DOHH2 (cell line): ENCODE measurements at regions not wholly inside any gene's neighbourhood (a gene's known extent, or its start where the extent isn't known, plus 50 kb on each side); places are given as distances from the start of the nearest gene placed in this dataset.
"Not testable (repeated sequence)": the region's sequence is repeated elsewhere in the genome, so short reads cannot be mapped to it uniquely, and the experiment has no call there.

Source experiments
- H3F3A ChIP-seq: fragments of 200-600 bp; sonication (generic), shearing (Covaris generic); 2 replicates; pipeline ENCODE4 v1.6.0; 2016; ENCODE audit warnings: antibody characterized with exemption, mild to moderate bottlenecking; ENCODE audit not compliant: control insufficient read depth, insufficient read depth
- H3K27ac ChIP-seq: fragments of 200-600 bp; sonication (generic); 2 replicates; pipeline ENCODE4 v1.5.1; 2014; ENCODE audit warnings: low read depth, mild to moderate bottlenecking, low read length, moderate library complexity
- H3K27me3 ChIP-seq: fragments of 200-600 bp; sonication (generic); 2 replicates; pipeline ENCODE4 v1.6.1; 2014; ENCODE audit warnings: mild to moderate bottlenecking, low read length, mixed read lengths; ENCODE audit not compliant: control insufficient read depth
- H3K36me3 ChIP-seq: fragments of 200-600 bp; sonication (generic); 2 replicates; pipeline ENCODE4 v1.6.1; 2014; ENCODE audit warnings: mild to moderate bottlenecking, low read length, moderate library complexity, mixed read lengths; ENCODE audit not compliant: control insufficient read depth
- H3K4me1 ChIP-seq: fragments of 200-600 bp; sonication (generic); 2 replicates; pipeline ENCODE4 v1.6.1; 2014; ENCODE audit warnings: mild to moderate bottlenecking, low read length, mixed read lengths; ENCODE audit not compliant: control insufficient read depth
- H3K4me2 ChIP-seq: fragments of 200-600 bp; sonication (generic); 2 replicates; pipeline ENCODE4 v1.6.0; 2014; ENCODE audit warnings: mild to moderate bottlenecking, low read length, moderate library complexity
- H3K4me3 ChIP-seq: fragments of 200-600 bp; sonication (generic); 2 replicates; pipeline ENCODE4 v1.5.1; 2014; ENCODE audit warnings: mild to moderate bottlenecking, low read length, mixed read lengths
- H3K79me2 ChIP-seq: fragments of 200-600 bp; sonication (generic); 2 replicates; pipeline ENCODE4 v1.6.1; 2014; ENCODE audit warnings: mild to moderate bottlenecking, low read length, mixed read lengths; ENCODE audit not compliant: control insufficient read depth
- H3K9me2 ChIP-seq: fragments of 200-600 bp; sonication (generic); replicated peaks from 2 replicates; pipeline ENCODE4 v1.6.1; 2014; ENCODE audit warnings: mild to moderate bottlenecking, low read length, mixed read lengths; ENCODE audit not compliant: control insufficient read depth
- H3K9me3 ChIP-seq: fragments of 200-600 bp; sonication (generic); 2 replicates; pipeline ENCODE4 v1.6.1; 2014; ENCODE audit warnings: antibody characterized with exemption, low read length, mixed read lengths; ENCODE audit not compliant: control insufficient read depth, insufficient read depth
- H4K20me1 ChIP-seq: fragments of 200-600 bp; sonication (generic); 2 replicates; pipeline ENCODE4 v1.6.0; 2014; ENCODE audit warnings: low read depth, mild to moderate bottlenecking, antibody characterized with exemption, low read length, moderate library complexity; ENCODE audit not compliant: control insufficient read depth, insufficient read depth
- EZH2phosphoT487 ChIP-seq: fragments of 200-600 bp; sonication (generic); IDR thresholded peaks from 2 replicates; pipeline ENCODE4 v1.6.1; 2017; ENCODE audit warnings: borderline replicate concordance, mild to moderate bottlenecking, antibody characterized with exemption, low read length, moderate library complexity, mixed read lengths
- TF ChIP-seq, protein P1 (sequence below): fragments of 200-600 bp; sonication (generic); IDR thresholded peaks from one replicate; pipeline ENCODE4 v1.5.1; 2014; ENCODE audit warnings: antibody characterized with exemption, mild to moderate bottlenecking, low read depth, low read length; ENCODE audit not compliant: poor library complexity, severe bottlenecking

DNA sequence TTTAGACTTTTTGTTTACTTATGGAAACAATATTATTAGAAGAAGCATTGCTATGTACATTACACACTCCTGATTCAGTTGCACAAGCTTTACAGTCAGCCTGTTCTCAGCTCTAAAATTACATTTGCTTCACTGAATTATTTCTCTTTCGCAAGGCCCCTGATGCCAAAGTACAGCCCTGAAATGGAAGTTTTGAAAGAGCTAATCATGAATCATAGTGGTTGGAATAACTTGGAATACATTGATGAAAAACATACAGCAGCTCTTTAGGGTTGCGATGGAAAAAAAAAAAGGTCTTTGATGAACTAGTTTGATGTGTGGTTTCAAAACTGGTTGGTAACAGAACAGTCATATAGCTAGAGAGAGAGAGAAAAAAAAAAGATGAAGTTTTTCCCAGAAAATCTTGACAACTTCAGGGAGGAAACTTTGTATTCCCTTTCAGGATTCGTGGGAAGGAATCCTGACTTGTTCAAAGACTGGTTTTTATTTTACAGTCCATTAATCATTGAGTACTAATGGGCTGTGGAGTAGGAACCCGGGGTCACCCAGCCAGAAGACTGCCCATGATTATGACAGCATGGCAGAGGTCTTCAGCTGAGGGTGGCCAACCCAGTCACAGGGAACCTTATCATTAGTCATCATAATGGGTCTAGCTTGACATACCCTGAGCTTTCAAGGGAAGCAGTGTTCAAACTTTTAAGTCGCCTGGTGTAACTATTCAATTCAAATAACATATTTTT is 460.1 kb downstream of the NAV3 start:
- Histone ChIP-seq H3K27ac (no peak overlapping the region), H3K9me2 (no peaks in the 10 kb centered on the region), H3K4me2 (no peak overlapping the region)

DNA sequence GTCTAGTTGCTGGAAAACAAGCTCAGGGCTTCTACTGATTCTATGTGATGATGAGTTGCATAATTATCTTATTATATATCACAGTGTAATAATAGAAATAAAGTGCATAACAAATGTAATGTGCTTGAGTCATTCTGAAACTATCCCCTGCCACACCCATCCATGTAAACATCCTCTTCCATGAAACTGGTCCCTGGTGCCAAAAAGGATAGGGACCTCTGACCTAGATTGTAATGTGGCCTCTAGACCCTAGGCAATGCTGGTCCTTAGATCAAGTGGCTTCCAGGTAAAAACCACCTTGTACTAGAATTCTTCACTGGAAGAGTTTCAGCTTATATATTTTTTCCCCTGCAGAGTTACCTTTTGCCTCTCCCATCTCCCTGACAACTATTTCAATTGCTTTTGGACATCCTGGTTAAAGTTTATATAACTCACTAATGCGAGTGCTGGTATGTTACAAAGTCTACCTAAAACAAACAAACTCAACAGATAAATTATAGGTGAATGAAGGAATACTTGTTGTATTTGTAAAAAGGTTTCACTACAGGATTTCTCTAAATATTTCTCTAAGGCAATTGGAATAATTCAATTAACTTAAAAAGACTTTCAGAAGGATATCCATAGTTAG is 462.5 kb downstream of the NAV3 start:
- H3K4me3 ChIP-seq = no peak overlapping the region
- H3K9me3 ChIP-seq = no peaks in the 10 kb centered on the region
- no peak overlapping the region for H3K27ac ChIP-seq
- H3K36me3 ChIP-seq = no peaks in the 10 kb centered on the region
- H3K27me3 ChIP-seq = no peaks in the 10 kb centered on the region
- H4K20me1 ChIP-seq = no peaks in the 10 kb centered on the region
- TF ChIP-seq, protein P1, sequence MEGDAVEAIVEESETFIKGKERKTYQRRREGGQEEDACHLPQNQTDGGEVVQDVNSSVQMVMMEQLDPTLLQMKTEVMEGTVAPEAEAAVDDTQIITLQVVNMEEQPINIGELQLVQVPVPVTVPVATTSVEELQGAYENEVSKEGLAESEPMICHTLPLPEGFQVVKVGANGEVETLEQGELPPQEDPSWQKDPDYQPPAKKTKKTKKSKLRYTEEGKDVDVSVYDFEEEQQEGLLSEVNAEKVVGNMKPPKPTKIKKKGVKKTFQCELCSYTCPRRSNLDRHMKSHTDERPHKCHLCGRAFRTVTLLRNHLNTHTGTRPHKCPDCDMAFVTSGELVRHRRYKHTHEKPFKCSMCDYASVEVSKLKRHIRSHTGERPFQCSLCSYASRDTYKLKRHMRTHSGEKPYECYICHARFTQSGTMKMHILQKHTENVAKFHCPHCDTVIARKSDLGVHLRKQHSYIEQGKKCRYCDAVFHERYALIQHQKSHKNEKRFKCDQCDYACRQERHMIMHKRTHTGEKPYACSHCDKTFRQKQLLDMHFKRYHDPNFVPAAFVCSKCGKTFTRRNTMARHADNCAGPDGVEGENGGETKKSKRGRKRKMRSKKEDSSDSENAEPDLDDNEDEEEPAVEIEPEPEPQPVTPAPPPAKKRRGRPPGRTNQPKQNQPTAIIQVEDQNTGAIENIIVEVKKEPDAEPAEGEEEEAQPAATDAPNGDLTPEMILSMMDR = no peak
- no peak for TF ChIP-seq EZH2phosphoT487
- H3K4me1 ChIP-seq = no peaks in the 10 kb centered on the region
- no peaks in the 10 kb centered on the region for H3F3A ChIP-seq
- no peaks in the 10 kb centered on the region for H3K79me2 ChIP-seq
- H3K4me2 ChIP-seq = no peak overlapping the region
- H3K9me2 ChIP-seq = no peaks in the 10 kb centered on the region

More for the DNA sequence above, 460.1 kb downstream of the NAV3 start:
- H3K36me3 ChIP-seq = no peaks in the 10 kb centered on the region
- TF ChIP-seq, protein P1 = no peak
- no peak for TF ChIP-seq EZH2phosphoT487
- no peaks in the 10 kb centered on the region for H3K9me3 ChIP-seq
- no peaks in the 10 kb centered on the region for H3K27me3 ChIP-seq
- no peaks in the 10 kb centered on the region for H3K4me1 ChIP-seq
- no peak overlapping the region for H3K4me3 ChIP-seq
- H3F3A ChIP-seq = no peaks in the 10 kb centered on the region
- no peaks in the 10 kb centered on the region for H4K20me1 ChIP-seq
- H3K79me2 ChIP-seq = no peaks in the 10 kb centered on the region

DNA sequence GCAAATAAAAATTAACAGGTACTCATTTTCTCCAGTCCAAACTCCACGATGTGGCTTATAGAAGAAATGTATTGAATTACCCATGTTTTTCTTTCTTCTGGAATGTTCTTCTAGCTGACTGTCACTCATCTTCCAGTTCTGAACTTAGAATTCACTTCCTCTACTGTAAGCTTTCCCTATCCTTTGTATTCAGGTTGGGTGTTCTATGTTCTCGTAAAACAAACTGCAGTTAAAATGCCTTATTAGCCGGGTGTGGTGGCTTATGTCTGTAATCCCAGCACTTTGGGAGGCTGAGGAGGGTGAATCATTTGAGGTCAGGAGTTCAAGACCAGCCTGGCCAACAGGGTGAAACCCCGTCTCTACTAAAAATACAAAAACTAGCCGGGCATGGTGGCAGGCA is 470.6 kb downstream of the NAV3 start:
- not testable (repeated sequence) for H3K9me2 ChIP-seq, H3K4me3 ChIP-seq, H3K4me2 ChIP-seq, H3K36me3 ChIP-seq, H3K27me3 ChIP-seq, H3K79me2 ChIP-seq, H4K20me1 ChIP-seq, H3K9me3 ChIP-seq, H3K27ac ChIP-seq, H3K4me1 ChIP-seq, H3F3A ChIP-seq

- Histone ChIP-seq H3F3A (no peaks in the 10 kb centered on the region), H3K36me3 (no peaks in the 10 kb centered on the region), H3K4me3 (no peak overlapping the region), H3K9me3 (no peaks in the 10 kb centered on the region), H3K4me2 (no peak overlapping the region), H3K27me3 (no peaks in the 10 kb centered on the region), H3K27ac (no peak overlapping the region), H3K79me2 (no peaks in the 10 kb centered on the region), H4K20me1 (no peaks in the 10 kb centered on the region), H3K9me2 (no peaks in the 10 kb centered on the region), H3K4me1 (no peaks in the 10 kb centered on the region)
- TF ChIP-seq, protein P1 = no peak
- TF ChIP-seq EZH2phosphoT487 = no peak
These were observed 475.1 kb downstream of the NAV3 start for GRCh38 chr12:78305808-78306207.
